CD4-positive, alpha-beta memory T cell (primary cell): ENCODE measurements at regions not wholly inside any gene's neighbourhood (a gene's known extent, or its start where the extent isn't known, plus 50 kb on each side); places are given as distances from the start of the nearest gene placed in this dataset.

Experiments used
- CTCF ChIA-PET: fragments of 350-600 bp; sonication (Branson Sonifier 250); formaldehyde crosslinking; loops from one replicate; lab custom pipeline; 2021; ENCODE audit warnings: inconsistent platforms; ENCODE audit not compliant: partially characterized antibody; lab: Charles Lee
- POLR2A ChIA-PET: fragments of 350-600 bp; sonication (Branson Sonifier 250); formaldehyde crosslinking; loops from one replicate; lab custom pipeline; 2021; ENCODE audit not compliant: partially characterized antibody; lab: Charles Lee
- DNase-seq, 5 donors: peaks; one replicate each; pipeline versions ENCODE4 v3.0.0 to v3.0.0-alpha.2; 2020 to 2022; ENCODE audit warnings: mixed read lengths in 1 of 5
- H3K27ac ChIP-seq: one replicate; pipeline ENCODE4 v1.7.0; 2013; ENCODE audit warnings: low read depth, low read length
- H3K27me3 ChIP-seq: 2 replicates; pipeline ENCODE4 v1.7.0; 2013; ENCODE audit warnings: mild to moderate bottlenecking, low read length, moderate library complexity; ENCODE audit not compliant: insufficient read depth
- H3K36me3 ChIP-seq: 2 replicates; pipeline ENCODE4 v1.7.0; 2013; ENCODE audit warnings: mild to moderate bottlenecking, low read length, moderate library complexity; ENCODE audit not compliant: insufficient read depth
- H3K4me1 ChIP-seq: 2 replicates; pipeline ENCODE4 v1.7.0; 2013; ENCODE audit warnings: mild to moderate bottlenecking, low read length, moderate library complexity; ENCODE audit not compliant: insufficient read depth
- H3K4me3 ChIP-seq, 2 donors: one replicate each; pipeline ENCODE4 v1.7.0; 2013; ENCODE audit warnings: low read length in 2 of 2, mild to moderate bottlenecking in 1 of 2
- H3K9me3 ChIP-seq, 2 donors: one replicate each; pipeline ENCODE4 v1.7.0; 2013; ENCODE audit warnings: low read length in 2 of 2, control low read depth in 1 of 2; ENCODE audit not compliant: control insufficient read depth in 1 of 2
- H3K27ac Mint-ChIP-seq, 7 donors: one replicate each; pipeline ENCODE4 v1.8.0; 2020 to 2021; ENCODE audit warnings: mixed read lengths in 7 of 7, mild to moderate bottlenecking in 6 of 7, inconsistent platforms in 3 of 7, moderate library complexity in 3 of 7
- H3K27me3 Mint-ChIP-seq, 2 donors: one replicate each; pipeline ENCODE4 v1.8.0; 2020 to 2021; ENCODE audit warnings: mixed read lengths in 2 of 2
- H3K36me3 Mint-ChIP-seq, 2 donors: one replicate each; pipeline ENCODE4 v1.8.0; 2020 to 2021; ENCODE audit warnings: mixed read lengths in 2 of 2, inconsistent platforms in 1 of 2, mild to moderate bottlenecking in 1 of 2
- H3K4me1 Mint-ChIP-seq, 4 donors: one replicate each; pipeline ENCODE4 v1.8.0; 2020 to 2021; ENCODE audit warnings: mixed read lengths in 4 of 4, mild to moderate bottlenecking in 1 of 4
- H3K4me3 Mint-ChIP-seq, 8 donors: one replicate each; pipeline ENCODE4 v1.8.0; 2020 to 2021; ENCODE audit warnings: mixed read lengths in 8 of 8, mild to moderate bottlenecking in 7 of 8, moderate library complexity in 6 of 8, inconsistent platforms in 3 of 8
- H3K9me3 Mint-ChIP-seq, 8 donors: one replicate each; pipeline ENCODE4 v1.8.0; 2020 to 2021; ENCODE audit warnings: mixed read lengths in 8 of 8, mild to moderate bottlenecking in 5 of 8, inconsistent platforms in 3 of 8, moderate library complexity in 1 of 8
- intact Hi-C: fragments of 100-400 bp; cut with micrococcal nuclease; formaldehyde crosslinking; loops from one replicate; pipeline ENCODE4 v1.15.1; 2023

DNA sequence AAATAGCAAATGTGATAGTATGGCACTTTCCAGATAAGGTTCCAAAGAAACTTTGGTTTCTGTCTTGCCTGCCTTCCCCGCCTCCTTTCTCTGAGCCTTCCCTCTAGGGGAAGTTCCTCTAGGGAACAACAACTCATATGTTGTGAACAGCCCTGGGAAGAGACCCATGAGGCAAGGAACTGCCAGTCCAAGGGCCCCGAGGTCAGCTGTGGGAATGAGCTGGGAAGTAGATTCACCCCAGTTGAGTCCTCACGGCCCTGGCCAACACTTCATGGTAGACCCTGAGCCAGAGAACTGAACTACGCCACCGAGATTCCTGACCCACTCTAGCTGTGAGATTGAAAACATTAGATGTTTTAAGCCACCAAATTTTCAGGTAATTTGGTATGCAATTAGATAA, 154.5 kb upstream of the CCDC68 start:
- Mint-ChIP-seq H3K4me1 (no peaks in the 10 kb centered on the region), H3K27me3 (peaks cover 0 to 5% of the 10 kb centered on the region in 2 donors), H3K4me3 (no peak overlapping the region), H3K27ac (no peak overlapping the region), H3K9me3 (peaks cover 0 to 5% (median 0%) of the 10 kb centered on the region in 8 donors), H3K36me3 (no peaks in the 10 kb centered on the region)
- H3K27ac ChIP-seq: no peak overlapping the region
- H3K27me3 ChIP-seq: no peaks in the 10 kb centered on the region
- H3K4me3 ChIP-seq: no peak overlapping the region
- no peaks in the 10 kb centered on the region for H3K36me3 ChIP-seq
- intact Hi-C loops: no loop called here
- no peak for DNase-seq
- H3K4me1 ChIP-seq: no peaks in the 10 kb centered on the region
- no peaks in the 10 kb centered on the region for H3K9me3 ChIP-seq
- ChIA-PET CTCF (no interaction called here), POLR2A (no interaction called here)

DNA sequence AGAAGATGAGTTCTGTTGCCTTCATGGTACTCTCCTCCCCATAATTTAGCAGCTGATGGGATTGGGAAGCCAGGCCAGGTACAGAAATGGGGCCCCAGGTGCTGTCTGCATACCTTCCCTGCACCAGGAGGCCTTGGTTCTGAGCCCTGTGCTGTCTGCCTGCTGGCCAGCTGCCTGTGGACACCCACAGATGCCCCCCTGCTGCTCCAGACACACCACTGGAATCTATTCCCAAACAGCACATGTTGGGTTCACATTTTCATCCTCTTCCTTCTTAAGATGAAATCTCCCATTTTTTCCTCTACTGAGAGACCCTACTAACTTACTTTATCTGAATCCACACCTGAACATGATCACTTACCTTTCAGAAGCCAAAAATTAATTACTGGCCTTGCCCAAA, 152.0 kb upstream of the CCDC68 start:
- Mint-ChIP-seq H3K4me1 (no peaks in the 10 kb centered on the region), H3K27ac (no peak overlapping the region), H3K9me3 (peaks cover 0 to 7% (median 2%) of the 10 kb centered on the region in 8 donors), H3K36me3 (no peaks in the 10 kb centered on the region), H3K27me3 (peaks cover 0 to 8% of the 10 kb centered on the region in 2 donors), H3K4me3 (no peak overlapping the region)
- Histone ChIP-seq H3K9me3 (no peaks in the 10 kb centered on the region), H3K27ac (no peak overlapping the region), H3K36me3 (no peaks in the 10 kb centered on the region), H3K27me3 (no peaks in the 10 kb centered on the region), H3K4me3 (no peak overlapping the region), H3K4me1 (no peaks in the 10 kb centered on the region)
- CTCF ChIA-PET: no interaction called here
- POLR2A ChIA-PET: no interaction called here
- intact Hi-C loops: no loop called here
- no peak for DNase-seq

DNA sequence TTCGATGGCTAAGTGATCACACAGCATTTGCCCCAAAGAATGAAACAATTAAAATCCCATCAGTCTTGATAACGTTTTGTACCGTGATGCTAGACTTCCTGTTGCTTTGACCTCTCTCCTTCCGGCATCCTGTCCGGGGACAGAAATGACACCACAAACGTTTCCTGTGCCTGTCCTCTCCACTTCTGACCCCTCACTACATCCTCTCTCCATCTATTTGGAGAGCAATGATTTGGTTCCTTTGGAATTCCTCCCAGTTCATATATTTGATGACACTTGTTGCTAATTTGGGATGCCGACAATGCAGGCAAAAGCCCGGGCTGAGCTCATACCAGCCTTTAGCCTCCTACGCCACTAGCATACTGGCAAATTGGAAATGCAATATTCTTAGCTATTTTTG, 151.2 kb upstream of the CCDC68 start:
- CTCF ChIA-PET: no interaction called here
- no peak overlapping the region for H3K4me3 Mint-ChIP-seq
- peaks cover 0 to 5% (median 2%) of the 10 kb centered on the region in 8 donors for H3K9me3 Mint-ChIP-seq
- no peaks in the 10 kb centered on the region for H3K9me3 ChIP-seq
- intact Hi-C loops: no loop called here
- H3K27ac ChIP-seq: no peak overlapping the region
- H3K4me1 ChIP-seq: no peaks in the 10 kb centered on the region
- no peak overlapping the region for H3K4me3 ChIP-seq
- POLR2A ChIA-PET: no interaction called here
- H3K36me3 ChIP-seq: no peaks in the 10 kb centered on the region
- H3K36me3 Mint-ChIP-seq: no peaks in the 10 kb centered on the region
- H3K4me1 Mint-ChIP-seq: no peaks in the 10 kb centered on the region
- no peak for DNase-seq
- H3K27ac Mint-ChIP-seq: no peak overlapping the region
- H3K27me3 ChIP-seq: no peaks in the 10 kb centered on the region
- H3K27me3 Mint-ChIP-seq: peaks cover 0 to 8% of the 10 kb centered on the region in 2 donors

DNA sequence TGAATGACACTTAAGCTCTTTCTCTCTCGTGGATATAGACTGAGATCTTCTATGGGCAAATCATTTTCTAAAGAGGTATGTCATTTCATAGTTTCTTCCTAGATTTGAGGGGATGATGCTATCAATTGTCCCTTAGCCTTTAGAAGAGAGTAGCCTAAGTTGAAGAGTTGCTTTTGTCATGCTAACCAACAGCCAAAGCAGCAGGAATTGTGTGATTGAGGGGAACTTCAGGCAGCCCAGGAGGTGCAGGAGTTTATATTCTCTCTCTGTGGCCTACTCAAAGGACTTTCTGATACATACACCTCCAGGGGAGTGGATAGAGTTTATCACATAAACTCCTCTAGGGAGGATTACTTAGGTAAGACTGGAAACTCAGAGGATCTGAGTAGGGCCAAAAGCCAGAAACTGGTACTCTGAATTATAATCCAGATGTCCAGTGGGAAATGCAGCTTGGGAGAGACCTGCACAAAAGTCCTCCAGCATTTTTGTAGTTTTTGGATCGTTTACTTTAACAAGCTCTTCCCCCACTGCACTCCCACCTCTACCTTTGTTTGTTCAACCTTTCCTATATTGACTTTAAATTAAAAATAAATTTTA, 150.7 kb upstream of the CCDC68 start:
- ChIA-PET POLR2A (no interaction called here), CTCF (no interaction called here)
- Histone ChIP-seq H3K4me1 (no peaks in the 10 kb centered on the region), H3K27ac (no peak overlapping the region), H3K36me3 (no peaks in the 10 kb centered on the region), H3K27me3 (no peaks in the 10 kb centered on the region), H3K9me3 (no peaks in the 10 kb centered on the region), H3K4me3 (no peak overlapping the region)
- H3K4me3 Mint-ChIP-seq: no peak overlapping the region
- intact Hi-C loops: no loop called here
- H3K27me3 Mint-ChIP-seq: peaks cover 0 to 8% of the 10 kb centered on the region in 2 donors
- no peaks in the 10 kb centered on the region for H3K36me3 Mint-ChIP-seq
- DNase-seq: no peak
- no peaks in the 10 kb centered on the region for H3K4me1 Mint-ChIP-seq
- no peak overlapping the region for H3K27ac Mint-ChIP-seq
- peaks cover 0 to 5% (median 2%) of the 10 kb centered on the region in 8 donors for H3K9me3 Mint-ChIP-seq

DNA sequence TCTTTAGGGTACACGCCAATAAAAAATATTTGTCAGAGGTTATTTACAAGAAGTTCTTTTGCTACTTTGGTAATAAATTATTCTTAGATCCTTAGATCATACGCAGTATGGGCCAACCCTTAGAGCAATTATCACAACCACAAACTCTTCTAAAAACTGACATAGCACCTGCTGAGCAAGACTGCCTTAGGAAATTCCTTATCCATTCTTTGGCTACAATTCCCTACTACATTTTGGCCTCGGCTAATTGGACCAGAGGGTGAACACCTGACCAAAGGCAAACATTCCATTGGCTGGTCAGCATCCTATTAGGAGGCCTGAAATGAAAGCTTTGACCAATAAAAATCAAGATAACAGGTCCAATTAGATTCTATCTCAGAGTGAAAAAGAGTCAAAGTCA, 147.6 kb upstream of the CCDC68 start:
- H3K4me3 Mint-ChIP-seq: no peak overlapping the region
- H3K27ac Mint-ChIP-seq: no peak overlapping the region
- no peak overlapping the region for H3K4me3 ChIP-seq
- H3K27me3 Mint-ChIP-seq: peaks cover 0 to 5% of the 10 kb centered on the region in 2 donors
- intact Hi-C loops: no loop called here
- H3K27me3 ChIP-seq: no peaks in the 10 kb centered on the region
- H3K4me1 ChIP-seq: no peaks in the 10 kb centered on the region
- no peaks in the 10 kb centered on the region for H3K9me3 ChIP-seq
- DNase-seq: no peak
- H3K27ac ChIP-seq: no peak overlapping the region
- CTCF ChIA-PET: no interaction called here
- no peaks in the 10 kb centered on the region for H3K36me3 ChIP-seq
- no peaks in the 10 kb centered on the region for H3K36me3 Mint-ChIP-seq
- no peaks in the 10 kb centered on the region for H3K4me1 Mint-ChIP-seq
- peaks cover 0 to 7% (median 2%) of the 10 kb centered on the region in 8 donors for H3K9me3 Mint-ChIP-seq
- POLR2A ChIA-PET: no interaction called here

DNA sequence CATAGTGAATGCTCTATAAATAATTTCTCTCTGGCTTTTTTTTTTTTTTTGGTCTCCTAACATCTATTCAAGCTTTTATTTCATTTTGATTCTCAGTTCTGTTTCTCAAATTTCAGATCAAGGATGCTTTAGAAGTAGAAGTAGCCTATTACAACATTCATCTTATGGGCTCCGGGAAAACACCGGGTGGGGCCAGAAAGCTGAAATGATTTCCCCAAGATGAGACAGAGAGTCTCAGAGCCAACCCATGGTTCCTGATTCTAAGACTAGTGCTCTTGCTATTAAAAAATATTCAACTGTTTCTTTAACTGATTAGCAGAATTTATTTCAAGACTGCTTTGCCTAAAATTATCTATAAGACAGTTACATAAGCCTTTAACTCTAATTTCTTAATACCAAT, 147.2 kb upstream of the CCDC68 start:
- Histone ChIP-seq H3K36me3 (no peaks in the 10 kb centered on the region), H3K27ac (no peak overlapping the region), H3K27me3 (no peaks in the 10 kb centered on the region), H3K4me3 (no peak overlapping the region), H3K9me3 (no peaks in the 10 kb centered on the region), H3K4me1 (no peaks in the 10 kb centered on the region)
- intact Hi-C loops: no loop called here
- POLR2A ChIA-PET: no interaction called here
- Mint-ChIP-seq H3K36me3 (no peaks in the 10 kb centered on the region), H3K27ac (no peak overlapping the region), H3K4me3 (no peak overlapping the region), H3K27me3 (peaks cover 0 to 5% of the 10 kb centered on the region in 2 donors), H3K4me1 (no peaks in the 10 kb centered on the region), H3K9me3 (peaks cover 0 to 7% (median under 1%) of the 10 kb centered on the region in 8 donors)
- CTCF ChIA-PET: no interaction called here
- no peak for DNase-seq

DNA sequence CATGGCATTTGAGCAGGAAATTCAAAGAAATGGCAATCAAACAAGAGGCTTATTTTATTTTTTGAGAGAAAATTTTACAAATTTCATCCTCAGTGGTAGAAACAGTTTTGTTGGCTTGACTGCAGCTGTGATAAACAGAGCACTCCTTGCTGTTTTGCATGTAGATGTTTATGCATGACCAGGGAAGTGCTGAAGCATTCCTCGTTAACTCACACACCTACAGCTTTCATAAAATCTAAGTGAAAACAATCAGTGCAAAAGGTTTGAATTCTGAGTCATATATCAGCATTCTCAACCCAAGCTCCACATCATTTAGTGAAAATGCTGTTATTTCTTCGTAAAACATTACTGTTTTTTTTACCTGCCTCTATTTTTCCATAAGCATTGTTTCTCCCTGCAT, 146.6 kb upstream of the CCDC68 start:
- Histone ChIP-seq H3K36me3 (no peaks in the 10 kb centered on the region), H3K27me3 (no peaks in the 10 kb centered on the region), H3K4me1 (no peaks in the 10 kb centered on the region), H3K27ac (no peak overlapping the region), H3K9me3 (no peaks in the 10 kb centered on the region), H3K4me3 (no peak overlapping the region)
- H3K9me3 Mint-ChIP-seq: peaks cover 0 to 7% (median under 1%) of the 10 kb centered on the region in 8 donors
- no peak overlapping the region for H3K4me3 Mint-ChIP-seq
- no peak for DNase-seq
- H3K27ac Mint-ChIP-seq: no peak overlapping the region
- no peaks in the 10 kb centered on the region for H3K36me3 Mint-ChIP-seq
- intact Hi-C loops: no loop called here
- POLR2A ChIA-PET: no interaction called here
- H3K4me1 Mint-ChIP-seq: no peaks in the 10 kb centered on the region
- CTCF ChIA-PET: no interaction called here
- H3K27me3 Mint-ChIP-seq: peaks cover 0 to 4% of the 10 kb centered on the region in 2 donors
